ENCODE measurements at regions not wholly inside any gene's neighbourhood (a gene's known extent, or its start where the extent isn't known, plus 50 kb on each side); places are given as distances from the start of the nearest gene placed in this dataset.

GRCh38 chr10:31725436-31725835 lies 203.2 kb downstream of the ARHGAP12 start:
- Histone ChIP-seq H3K4me1 (no peaks in the 10 kb centered on the region), H3K27ac (no peak overlapping the region), H3K4me2 (no peak overlapping the region), H3K9me3 (peaks cover 10% of the 10 kb centered on the region; the same call in 2 of the 3 replicates), H3K4me3 (no peak overlapping the region)
- 65% methylated on average over 7 of the region's 7 CpGs for WGBS (ENCODE audit: missing lambda C conversion rate)
- CTCF ChIA-PET = interaction anchor here (0.9 kb wide), 1 partner anchor 222 kb away, joined by 4 read pairs; no protein-coding TSS in a partner anchor
- DNase-seq (ENCODE audit: low read depth in 1 of 2, low spot score in 1 of 2) (no peak), ATAC-seq (no peak), FAIRE-seq (no peak)
- POLR2A ChIA-PET = no interaction called here
- TF ChIP-seq RCOR1 (IDR thresholded peaks at IDR 0.05; ENCODE audit: low read depth, low read length) (no peak), BHLHE40 (IDR thresholded peaks at IDR 0.05; ENCODE audit: low read depth, low read length) (no peak), POLR2AphosphoS2 (conservative IDR thresholded peaks at IDR 0.05; ENCODE audit: low read length) (no peak), NR3C1 (IDR thresholded peaks at IDR 0.05) (no peak), E2F6 (IDR thresholded peaks at IDR 0.05; ENCODE audit: borderline replicate concordance, low read depth) (no peak), MAZ (IDR thresholded peaks at IDR 0.05; ENCODE audit: borderline replicate concordance, low read depth, low read length) (no peak), PBX3 (IDR thresholded peaks at IDR 0.05) (no peak), RAD21 (conservative IDR thresholded peaks at IDR 0.05 in 1 of 2, IDR thresholded peaks at IDR 0.05 in 1 of 2) (no peak), HOXB5 (CRISPR knock-in tag; IDR thresholded peaks at IDR 0.05) (no peak), NPAS2 (CRISPR knock-in tag; IDR thresholded peaks at IDR 0.05; ENCODE audit: borderline replicate concordance) (no peak), USF2 (IDR thresholded peaks at IDR 0.05) (no peak), RNF2 (IDR thresholded peaks at IDR 0.05; ENCODE audit: borderline replicate concordance, low read depth) (no peak), RARB (CRISPR knock-in tag; IDR thresholded peaks at IDR 0.05) (no peak)

GRCh38 chr10:31724296-31724695 lies 204.3 kb downstream of the ARHGAP12 start:
- TF ChIP-seq RCOR1 (IDR thresholded peaks at IDR 0.05; ENCODE audit: low read depth, low read length) = no peak
- no peak for TF ChIP-seq MAX (IDR thresholded peaks at IDR 0.05)
- Histone ChIP-seq H3K9me3 (peaks cover 12% of the 10 kb centered on the region; the same call in 2 of the 3 replicates), H3K27ac (no peak overlapping the region), H3K4me3 (no peak overlapping the region), H3K4me2 (no peak overlapping the region), H3K4me1 (no peaks in the 10 kb centered on the region)
- CTCF ChIA-PET = no interaction called here
- no peak for ATAC-seq
- no peak for DNase-seq (ENCODE audit: low read depth in 1 of 2, low spot score in 1 of 2)
- no peak for FAIRE-seq
- WGBS (ENCODE audit: missing lambda C conversion rate) = 72% methylated on average over 5 of the region's 5 CpGs
- POLR2A ChIA-PET = no interaction called here

- Histone ChIP-seq H3K4me1 (no peaks in the 10 kb centered on the region), H3K27ac (no peak overlapping the region), H3K9me3 (peaks cover 8% of the 10 kb centered on the region; the same call in 2 of the 3 replicates), H3K4me3 (no peak overlapping the region), H3K4me2 (no peak overlapping the region)
- FAIRE-seq (no peak), DNase-seq (ENCODE audit: low read depth in 1 of 2, low spot score in 1 of 2) (no peak), ATAC-seq (no peak)
- POLR2A ChIA-PET = no interaction called here
- 24% methylated on average over 5 of the region's 5 CpGs for WGBS (ENCODE audit: missing lambda C conversion rate)
- TF ChIP-seq ESRRA (IDR thresholded peaks at IDR 0.05; ENCODE audit: borderline replicate concordance, low read length) = no peak
- TF ChIP-seq RAD21 (conservative IDR thresholded peaks at IDR 0.05 in 1 of 2, IDR thresholded peaks at IDR 0.05 in 1 of 2) = no peak
- TF ChIP-seq GATA3 (IDR thresholded peaks at IDR 0.05; ENCODE audit: borderline replicate concordance) = no peak
- TF ChIP-seq JUNB (IDR thresholded peaks at IDR 0.05) = no peak
- TF ChIP-seq RARB (CRISPR knock-in tag; IDR thresholded peaks at IDR 0.05) = no peak
- no peak for TF ChIP-seq FOSB (CRISPR knock-in tag; IDR thresholded peaks at IDR 0.05)
- TF ChIP-seq KDM1A (IDR thresholded peaks at IDR 0.05; ENCODE audit: low read depth) = no peak
- TF ChIP-seq POLR2AphosphoS2 (conservative IDR thresholded peaks at IDR 0.05; ENCODE audit: low read length) = no peak
- no peak for TF ChIP-seq SMC3 (IDR thresholded peaks at IDR 0.05)
- TF ChIP-seq NPAS2 (CRISPR knock-in tag; IDR thresholded peaks at IDR 0.05; ENCODE audit: borderline replicate concordance) = no peak
- CTCF ChIA-PET = interaction anchor here (1.3 kb wide), 1 partner anchor 11 kb away, joined by 3 read pairs; no protein-coding TSS in a partner anchor
Observed at GRCh38 chr10:31723106-31723750, 205.4 kb downstream of the ARHGAP12 start.
